NB4 (cell line): ENCODE measurements at regions not wholly inside any gene's neighbourhood (a gene's known extent, or its start where the extent isn't known, plus 50 kb on each side); places are given as distances from the start of the nearest gene placed in this dataset.

ENCODE experiments used
- CTCF ChIP-seq: IDR thresholded peaks from one replicate; pipeline ENCODE4 v1.5.1; 2012; ENCODE audit warnings: low read depth, low read length
- MAX ChIP-seq: IDR thresholded peaks from 2 replicates; pipeline ENCODE4 v1.6.1; 2011; ENCODE audit warnings: low read depth, low read length
- MYC ChIP-seq: IDR thresholded peaks from 2 replicates; pipeline ENCODE4 v1.6.1; 2011; ENCODE audit warnings: low read depth, low read length
- POLR2A ChIP-seq: IDR thresholded peaks from 2 replicates; pipeline ENCODE4 v1.6.1; 2011; ENCODE audit warnings: mild to moderate bottlenecking; ENCODE audit not compliant: insufficient read length; ENCODE audit errors: extremely low read depth

- TF ChIP-seq POLR2A = no peak
- no peak for TF ChIP-seq CTCF
- no peak for TF ChIP-seq MAX
- TF ChIP-seq MYC = no peak
These were observed 499.8 kb downstream of the RASEF start for GRCh38 chr9:82563094-82563493.
